ENCODE measurements at regions not wholly inside any gene's neighbourhood (a gene's known extent, or its start where the extent isn't known, plus 50 kb on each side); places are given as distances from the start of the nearest gene placed in this dataset.

- POLR2A ChIA-PET, result no interaction called here
These were observed 117.2 kb upstream of the MEIS2 start for GRCh38 chr15:37217567-37217966.

DNA sequence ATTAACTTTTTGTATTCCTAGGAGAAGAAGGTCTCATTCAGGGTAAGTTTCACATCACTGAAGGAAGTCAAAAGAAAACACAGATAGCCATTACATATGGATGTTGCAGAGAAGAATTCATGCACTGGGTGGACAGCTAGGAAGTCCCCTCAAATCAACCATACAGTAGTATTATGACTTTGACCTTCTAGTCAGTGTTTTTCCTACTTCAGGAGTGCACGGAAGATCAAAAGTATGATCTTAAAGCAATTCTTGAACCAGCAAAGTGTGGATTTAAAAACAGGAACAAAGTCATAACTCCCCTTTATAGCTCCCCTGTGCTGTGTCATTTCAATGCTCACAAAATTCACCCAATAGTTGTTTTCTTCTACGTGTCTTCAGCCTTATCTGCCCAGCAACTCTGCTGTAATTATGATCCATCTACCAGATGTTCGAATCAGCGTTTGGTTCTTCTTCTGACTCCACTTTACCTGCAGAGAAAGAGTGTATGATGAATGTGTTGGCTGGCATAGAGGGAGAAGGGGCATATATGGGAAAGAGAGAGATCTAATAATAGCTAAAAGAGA is 118.1 kb upstream of the MEIS2 start:
- in situ Hi-C loops (cut with HindIII; ENCODE audit: low pct_unique_long_range_greater_than_20kb, low sequenced_read_pairs) (no loop called here), intact Hi-C loops (cut with micrococcal nuclease; ENCODE audit: unreplicated experiment) (no loop called here)
- Histone ChIP-seq H3K4me1 (ENCODE audit: control insufficient read depth, insufficient read depth, low read length) (no peaks in the 10 kb centered on the region), H3K27ac (ENCODE audit: low read length) (no peak overlapping the region), H3K9me3 (ENCODE audit: control insufficient read depth, insufficient read depth, low read depth, low read length) (no peaks in the 10 kb centered on the region), H3K36me3 (ENCODE audit: control insufficient read depth, insufficient read depth, low read length) (no peaks in the 10 kb centered on the region), H3K4me3 (ENCODE audit: low read depth in 2 of 2, low read length in 2 of 2) (no peak overlapping the region), H3K27me3 (ENCODE audit: control insufficient read depth, insufficient read depth, low read length) (no peaks in the 10 kb centered on the region)
- POLR2A ChIA-PET, result no interaction called here
- TF ChIP-seq TCF7L2 (IDR thresholded peaks at IDR 0.05; ENCODE audit: low read depth, low read length) (no peak), POLR2AphosphoS5 (IDR thresholded peaks at IDR 0.05; ENCODE audit: low read depth, low read length) (no peak), SIN3A (IDR thresholded peaks at IDR 0.05; ENCODE audit: borderline replicate concordance, insufficient read depth, low read depth, low read length) (no peak)
- TF ChIP-seq, protein P1, sequence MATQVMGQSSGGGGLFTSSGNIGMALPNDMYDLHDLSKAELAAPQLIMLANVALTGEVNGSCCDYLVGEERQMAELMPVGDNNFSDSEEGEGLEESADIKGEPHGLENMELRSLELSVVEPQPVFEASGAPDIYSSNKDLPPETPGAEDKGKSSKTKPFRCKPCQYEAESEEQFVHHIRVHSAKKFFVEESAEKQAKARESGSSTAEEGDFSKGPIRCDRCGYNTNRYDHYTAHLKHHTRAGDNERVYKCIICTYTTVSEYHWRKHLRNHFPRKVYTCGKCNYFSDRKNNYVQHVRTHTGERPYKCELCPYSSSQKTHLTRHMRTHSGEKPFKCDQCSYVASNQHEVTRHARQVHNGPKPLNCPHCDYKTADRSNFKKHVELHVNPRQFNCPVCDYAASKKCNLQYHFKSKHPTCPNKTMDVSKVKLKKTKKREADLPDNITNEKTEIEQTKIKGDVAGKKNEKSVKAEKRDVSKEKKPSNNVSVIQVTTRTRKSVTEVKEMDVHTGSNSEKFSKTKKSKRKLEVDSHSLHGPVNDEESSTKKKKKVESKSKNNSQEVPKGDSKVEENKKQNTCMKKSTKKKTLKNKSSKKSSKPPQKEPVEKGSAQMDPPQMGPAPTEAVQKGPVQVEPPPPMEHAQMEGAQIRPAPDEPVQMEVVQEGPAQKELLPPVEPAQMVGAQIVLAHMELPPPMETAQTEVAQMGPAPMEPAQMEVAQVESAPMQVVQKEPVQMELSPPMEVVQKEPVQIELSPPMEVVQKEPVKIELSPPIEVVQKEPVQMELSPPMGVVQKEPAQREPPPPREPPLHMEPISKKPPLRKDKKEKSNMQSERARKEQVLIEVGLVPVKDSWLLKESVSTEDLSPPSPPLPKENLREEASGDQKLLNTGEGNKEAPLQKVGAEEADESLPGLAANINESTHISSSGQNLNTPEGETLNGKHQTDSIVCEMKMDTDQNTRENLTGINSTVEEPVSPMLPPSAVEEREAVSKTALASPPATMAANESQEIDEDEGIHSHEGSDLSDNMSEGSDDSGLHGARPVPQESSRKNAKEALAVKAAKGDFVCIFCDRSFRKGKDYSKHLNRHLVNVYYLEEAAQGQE (IDR thresholded peaks at IDR 0.05; ENCODE audit: insufficient read depth in 1 of 2, low read depth in 2 of 2, low read length in 1 of 2), result no peak
- TF ChIP-seq, protein P2, sequence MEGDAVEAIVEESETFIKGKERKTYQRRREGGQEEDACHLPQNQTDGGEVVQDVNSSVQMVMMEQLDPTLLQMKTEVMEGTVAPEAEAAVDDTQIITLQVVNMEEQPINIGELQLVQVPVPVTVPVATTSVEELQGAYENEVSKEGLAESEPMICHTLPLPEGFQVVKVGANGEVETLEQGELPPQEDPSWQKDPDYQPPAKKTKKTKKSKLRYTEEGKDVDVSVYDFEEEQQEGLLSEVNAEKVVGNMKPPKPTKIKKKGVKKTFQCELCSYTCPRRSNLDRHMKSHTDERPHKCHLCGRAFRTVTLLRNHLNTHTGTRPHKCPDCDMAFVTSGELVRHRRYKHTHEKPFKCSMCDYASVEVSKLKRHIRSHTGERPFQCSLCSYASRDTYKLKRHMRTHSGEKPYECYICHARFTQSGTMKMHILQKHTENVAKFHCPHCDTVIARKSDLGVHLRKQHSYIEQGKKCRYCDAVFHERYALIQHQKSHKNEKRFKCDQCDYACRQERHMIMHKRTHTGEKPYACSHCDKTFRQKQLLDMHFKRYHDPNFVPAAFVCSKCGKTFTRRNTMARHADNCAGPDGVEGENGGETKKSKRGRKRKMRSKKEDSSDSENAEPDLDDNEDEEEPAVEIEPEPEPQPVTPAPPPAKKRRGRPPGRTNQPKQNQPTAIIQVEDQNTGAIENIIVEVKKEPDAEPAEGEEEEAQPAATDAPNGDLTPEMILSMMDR (IDR thresholded peaks at IDR 0.05), result no peak
- DNase-seq (ENCODE audit: low read depth, low spot score), result no peak
- no TSS peak for BruUV-seq (replicated peaks)
- CTCF ChIA-PET, result no interaction called here
- ATAC-seq, result no peak

More at GRCh38 chr15:37217567-37217966, 117.2 kb upstream of the MEIS2 start:
- in situ Hi-C loops (cut with HindIII; ENCODE audit: low pct_unique_long_range_greater_than_20kb, low sequenced_read_pairs), result no loop called here
- Histone ChIP-seq H3K36me3 (ENCODE audit: control insufficient read depth, insufficient read depth, low read length) (no peaks in the 10 kb centered on the region), H3K4me3 (ENCODE audit: low read depth in 2 of 2, low read length in 2 of 2) (no peak overlapping the region), H3K27me3 (ENCODE audit: control insufficient read depth, insufficient read depth, low read length) (no peaks in the 10 kb centered on the region), H3K4me1 (ENCODE audit: control insufficient read depth, insufficient read depth, low read length) (no peaks in the 10 kb centered on the region), H3K9me3 (ENCODE audit: control insufficient read depth, insufficient read depth, low read depth, low read length) (no peaks in the 10 kb centered on the region), H3K27ac (ENCODE audit: low read length) (no peak overlapping the region)
- CTCF ChIA-PET, result no interaction called here
- TF ChIP-seq TCF7L2 (IDR thresholded peaks at IDR 0.05; ENCODE audit: low read depth, low read length), result no peak
- no peak for TF ChIP-seq POLR2AphosphoS5 (IDR thresholded peaks at IDR 0.05; ENCODE audit: low read depth, low read length)
- TF ChIP-seq SIN3A (IDR thresholded peaks at IDR 0.05; ENCODE audit: borderline replicate concordance, insufficient read depth, low read depth, low read length), result no peak
- TF ChIP-seq, protein P1 (IDR thresholded peaks at IDR 0.05; ENCODE audit: insufficient read depth in 1 of 2, low read depth in 2 of 2, low read length in 1 of 2), result no peak
- TF ChIP-seq, protein P2 (IDR thresholded peaks at IDR 0.05), result no peak
- ATAC-seq, result no peak
- BruUV-seq (replicated peaks), result no TSS peak
- no peak for DNase-seq (ENCODE audit: low read depth, low spot score)
- intact Hi-C loops (cut with micrococcal nuclease; ENCODE audit: unreplicated experiment), result no loop called here

Data from Panc1 (cell line).